ENCODE measurements at regions not wholly inside any gene's neighbourhood (a gene's known extent, or its start where the extent isn't known, plus 50 kb on each side); places are given as distances from the start of the nearest gene placed in this dataset.

- no peak for DNase-seq
Measured at GRCh38 chr2:205860885-205861284, 178.6 kb downstream of the NRP2 start.

- DNase-seq, result no peak
Measured at GRCh38 chr2:205860181-205860580, 177.9 kb downstream of the NRP2 start.

- DNase-seq, result no peak
Measured at GRCh38 chr2:205858881-205859441, 176.7 kb downstream of the NRP2 start.

GRCh38 chr2:205858275-205858674 is 176.0 kb downstream of the NRP2 start:
- no peak for DNase-seq

GRCh38 chr2:205857520-205858237 is 175.4 kb downstream of the NRP2 start:
- no peak for DNase-seq

- no peak for DNase-seq
Measured at GRCh38 chr2:205852457-205852856, 170.2 kb downstream of the NRP2 start.

- DNase-seq, result no peak
Measured at GRCh38 chr2:205850611-205851010, 168.3 kb downstream of the NRP2 start.

- DNase-seq, result no peak
Measured at GRCh38 chr2:205850132-205850531, 167.8 kb downstream of the NRP2 start.

GRCh38 chr2:205849136-205849535 is 166.8 kb downstream of the NRP2 start:
- no peak for DNase-seq

GRCh38 chr2:205848601-205849000 is 166.3 kb downstream of the NRP2 start:
- no peak for DNase-seq

All from stimulated activated CD4-positive, alpha-beta T cell treated with anti-CD3 and anti-CD28 coated beads, Interleukin-4, amount 100 ng/mL, for 24 hours (primary cell).